ENCODE measurements at regions not wholly inside any gene's neighbourhood (a gene's known extent, or its start where the extent isn't known, plus 50 kb on each side); places are given as distances from the start of the nearest gene placed in this dataset.

- intact Hi-C loops (cut with DNase I; ENCODE audit: low total_unique reads), result no loop called here
- no peak overlapping the region for H3K4me3 ChIP-seq
- no peaks in the 10 kb centered on the region for H3K36me3 ChIP-seq
- no peaks in the 10 kb centered on the region for H3K9me3 ChIP-seq
- H3K4me1 ChIP-seq, result peaks cover 4 to 7% of the 10 kb centered on the region in 2 donors
- no peak for DNase-seq
- no peaks in the 10 kb centered on the region for H3K27me3 ChIP-seq
- TF ChIP-seq CTCF (IDR thresholded peaks at IDR 0.05) (no peak), POLR2A (IDR thresholded peaks at IDR 0.05) (no peak)
- peak overlapping the region; percentile 80 to 89 for H3K27ac ChIP-seq
Observed at GRCh38 chr2:217440000-217440399, 562.8 kb downstream of the TNS1 start.

GRCh38 chr2:217438821-217439220, 564.0 kb downstream of the TNS1 start:
- Histone ChIP-seq H3K36me3 (no peaks in the 10 kb centered on the region), H3K4me1 (peaks cover 7 to 10% of the 10 kb centered on the region in 2 donors), H3K27ac (peak overlapping the region; percentile 80 to 89), H3K4me3 (no peak overlapping the region), H3K27me3 (no peaks in the 10 kb centered on the region), H3K9me3 (no peaks in the 10 kb centered on the region)
- intact Hi-C loops (cut with DNase I; ENCODE audit: low total_unique reads), result no loop called here
- TF ChIP-seq POLR2A (IDR thresholded peaks at IDR 0.05) (no peak), CTCF (IDR thresholded peaks at IDR 0.05) (no peak)
- no peak for DNase-seq

- DNase-seq, result no peak
- Histone ChIP-seq H3K27ac (peak overlapping the region; percentile 80 to 89), H3K4me3 (no peak overlapping the region), H3K36me3 (no peaks in the 10 kb centered on the region), H3K4me1 (peaks cover 7 to 10% of the 10 kb centered on the region in 2 donors), H3K27me3 (no peaks in the 10 kb centered on the region), H3K9me3 (no peaks in the 10 kb centered on the region)
- TF ChIP-seq CTCF (IDR thresholded peaks at IDR 0.05) (no peak), POLR2A (IDR thresholded peaks at IDR 0.05) (no peak)
- intact Hi-C loops (cut with DNase I; ENCODE audit: low total_unique reads), result no loop called here
Observed at GRCh38 chr2:217438136-217438535, 564.7 kb downstream of the TNS1 start.

GRCh38 chr2:217437290-217437870, 565.4 kb downstream of the TNS1 start:
- Histone ChIP-seq H3K27ac (peak overlapping the region; percentile 80 to 89), H3K9me3 (no peaks in the 10 kb centered on the region), H3K27me3 (no peaks in the 10 kb centered on the region), H3K36me3 (no peaks in the 10 kb centered on the region), H3K4me3 (no peak overlapping the region), H3K4me1 (peaks cover 7 to 10% of the 10 kb centered on the region in 2 donors)
- intact Hi-C loops (cut with DNase I; ENCODE audit: low total_unique reads), result no loop called here
- peak; percentile 47 to 61 for DNase-seq
- no peak for TF ChIP-seq POLR2A (IDR thresholded peaks at IDR 0.05)
- TF ChIP-seq CTCF (IDR thresholded peaks at IDR 0.05), result no peak

- peak overlapping the region; percentile 80 to 89 for H3K27ac ChIP-seq
- peaks cover 7 to 10% of the 10 kb centered on the region in 2 donors for H3K4me1 ChIP-seq
- no peaks in the 10 kb centered on the region for H3K27me3 ChIP-seq
- no peaks in the 10 kb centered on the region for H3K36me3 ChIP-seq
- TF ChIP-seq POLR2A (IDR thresholded peaks at IDR 0.05) (no peak), CTCF (IDR thresholded peaks at IDR 0.05) (no peak)
- DNase-seq, result peak in 1 of 2 donors; percentile 32
- no peak overlapping the region for H3K4me3 ChIP-seq
- intact Hi-C loops (cut with DNase I; ENCODE audit: low total_unique reads), result no loop called here
- no peaks in the 10 kb centered on the region for H3K9me3 ChIP-seq
Observed at GRCh38 chr2:217436386-217436785, 566.4 kb downstream of the TNS1 start.

Measured in uterus (tissue), 3 donors.